ENCODE measurements at regions not wholly inside any gene's neighbourhood (a gene's known extent, or its start where the extent isn't known, plus 50 kb on each side); places are given as distances from the start of the nearest gene placed in this dataset.

DNA sequence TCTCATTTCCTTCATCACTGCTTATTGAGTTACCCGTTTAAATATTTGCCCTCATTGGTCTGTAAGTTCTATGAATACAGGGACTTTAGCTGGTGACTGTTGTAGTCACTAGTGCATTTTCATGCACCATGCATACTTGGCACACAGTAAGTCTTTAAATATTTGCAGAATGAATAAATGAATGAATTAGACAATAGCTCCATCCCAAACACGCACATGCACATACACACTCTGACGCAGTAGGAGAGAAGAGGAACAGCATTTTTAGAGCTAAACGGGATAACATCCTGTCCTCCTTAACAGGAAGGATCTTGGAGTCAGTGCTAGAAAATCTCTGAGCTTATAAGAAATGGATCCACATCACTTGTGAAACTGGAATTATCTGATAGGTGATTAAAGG, 447.7 kb downstream of the KIF4B start:
- Histone ChIP-seq H3K4me3 (replicated peaks in 1 of 3; ENCODE audit: insufficient read depth in 1 of 3, low read depth in 1 of 3, low read length in 3 of 3) (no peak overlapping the region), H3K27me3 (ENCODE audit: control insufficient read depth in 2 of 2, insufficient read depth in 2 of 2, low read length in 2 of 2) (no peaks in the 10 kb centered on the region), H3K79me2 (ENCODE audit: control insufficient read depth, insufficient read depth, low read length) (no peaks in the 10 kb centered on the region), H3K4me1 (ENCODE audit: control insufficient read depth, extremely low read depth, insufficient read depth, low read length) (no peaks in the 10 kb centered on the region), H2AFZ (ENCODE audit: low read depth, low read length) (no peak overlapping the region), H3K36me3 (ENCODE audit: control insufficient read depth in 2 of 2, extremely low read depth in 1 of 2, insufficient read depth in 2 of 2, low read length in 2 of 2) (no peaks in the 10 kb centered on the region), H3K9ac (replicated peaks; ENCODE audit: extremely low read depth, insufficient read depth, low read length) (no peak overlapping the region), H3K4me2 (ENCODE audit: insufficient read depth, low read length) (no peak overlapping the region), H3K27ac (ENCODE audit: insufficient read depth, low read depth, low read length) (no peak overlapping the region), H3K9me1 (replicated peaks; ENCODE audit: control insufficient read depth, extremely low read depth, insufficient read depth, low read length) (no peaks in the 10 kb centered on the region), H4K20me1 (replicated peaks; ENCODE audit: control insufficient read depth, extremely low read depth, insufficient read depth, low read length) (no peaks in the 10 kb centered on the region), H3K9me3 (replicated peaks; ENCODE audit: control insufficient read depth, insufficient read depth, low read length) (no peaks in the 10 kb centered on the region)
- dilution Hi-C loops (cut with MboI; ENCODE audit: extremely low pct_ligation_motif_present, low sequenced_read_pairs) (no loop called here), intact Hi-C loops (cut with micrococcal nuclease) (no loop called here)
- DNase-seq (ENCODE audit: low read depth, low spot score) (no peak), FAIRE-seq (no peak)
- BruUV-seq (replicated peaks), result no TSS peak
- ChIA-PET CTCF (no interaction called here), POLR2A (no interaction called here)
- TF ChIP-seq FOS (IDR thresholded peaks at IDR 0.05; ENCODE audit: borderline replicate concordance, insufficient read depth, low read length) (no peak), JUN (IDR thresholded peaks at IDR 0.05; ENCODE audit: borderline replicate concordance, insufficient read depth, insufficient read length, low read depth) (no peak), POLR2A (IDR thresholded peaks at IDR 0.05; ENCODE audit: low read depth, low read length) (no peak), MYC (IDR thresholded peaks at IDR 0.05; ENCODE audit: low read depth, low read length) (no peak)

DNA sequence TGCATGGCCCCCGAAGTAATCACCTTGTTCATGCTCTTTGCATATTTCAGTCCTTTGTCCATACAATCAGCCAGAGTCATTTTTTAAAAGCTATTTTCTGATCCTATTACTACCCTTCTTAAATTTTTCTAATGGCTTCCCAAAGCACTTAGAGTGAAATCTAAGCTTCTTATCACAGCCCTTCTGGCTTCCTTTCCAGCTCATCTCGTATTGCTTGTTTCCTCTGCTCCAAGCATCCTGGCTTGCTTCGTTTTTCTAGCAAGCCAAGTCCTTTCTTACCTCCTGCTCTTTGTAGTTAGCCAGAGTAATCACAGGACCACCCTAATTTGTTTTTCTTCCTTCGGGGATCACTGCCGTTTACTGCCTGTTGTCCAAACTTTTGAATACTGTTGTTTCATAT, 453.3 kb downstream of the KIF4B start:
- Histone ChIP-seq H3K4me3 (replicated peaks in 1 of 3; ENCODE audit: insufficient read depth in 1 of 3, low read depth in 1 of 3, low read length in 3 of 3) (no peak overlapping the region), H4K20me1 (replicated peaks; ENCODE audit: control insufficient read depth, extremely low read depth, insufficient read depth, low read length) (no peaks in the 10 kb centered on the region), H3K27ac (ENCODE audit: insufficient read depth, low read depth, low read length) (no peak overlapping the region), H3K9me1 (replicated peaks; ENCODE audit: control insufficient read depth, extremely low read depth, insufficient read depth, low read length) (no peaks in the 10 kb centered on the region), H3K79me2 (ENCODE audit: control insufficient read depth, insufficient read depth, low read length) (no peaks in the 10 kb centered on the region), H3K4me2 (ENCODE audit: insufficient read depth, low read length) (no peak overlapping the region), H2AFZ (ENCODE audit: low read depth, low read length) (no peak overlapping the region), H3K9me3 (replicated peaks; ENCODE audit: control insufficient read depth, insufficient read depth, low read length) (peaks cover 2% of the 10 kb centered on the region), H3K27me3 (ENCODE audit: control insufficient read depth in 2 of 2, insufficient read depth in 2 of 2, low read length in 2 of 2) (no peaks in the 10 kb centered on the region), H3K4me1 (ENCODE audit: control insufficient read depth, extremely low read depth, insufficient read depth, low read length) (no peaks in the 10 kb centered on the region), H3K36me3 (ENCODE audit: control insufficient read depth in 2 of 2, extremely low read depth in 1 of 2, insufficient read depth in 2 of 2, low read length in 2 of 2) (no peaks in the 10 kb centered on the region), H3K9ac (replicated peaks; ENCODE audit: extremely low read depth, insufficient read depth, low read length) (no peak overlapping the region)
- DNase-seq (ENCODE audit: low read depth, low spot score) (no peak), FAIRE-seq (no peak)
- dilution Hi-C loops (cut with MboI; ENCODE audit: extremely low pct_ligation_motif_present, low sequenced_read_pairs) (no loop called here), intact Hi-C loops (cut with micrococcal nuclease) (no loop called here)
- CTCF ChIA-PET, result no interaction called here
- no TSS peak for BruUV-seq (replicated peaks)
- TF ChIP-seq, protein P1, sequence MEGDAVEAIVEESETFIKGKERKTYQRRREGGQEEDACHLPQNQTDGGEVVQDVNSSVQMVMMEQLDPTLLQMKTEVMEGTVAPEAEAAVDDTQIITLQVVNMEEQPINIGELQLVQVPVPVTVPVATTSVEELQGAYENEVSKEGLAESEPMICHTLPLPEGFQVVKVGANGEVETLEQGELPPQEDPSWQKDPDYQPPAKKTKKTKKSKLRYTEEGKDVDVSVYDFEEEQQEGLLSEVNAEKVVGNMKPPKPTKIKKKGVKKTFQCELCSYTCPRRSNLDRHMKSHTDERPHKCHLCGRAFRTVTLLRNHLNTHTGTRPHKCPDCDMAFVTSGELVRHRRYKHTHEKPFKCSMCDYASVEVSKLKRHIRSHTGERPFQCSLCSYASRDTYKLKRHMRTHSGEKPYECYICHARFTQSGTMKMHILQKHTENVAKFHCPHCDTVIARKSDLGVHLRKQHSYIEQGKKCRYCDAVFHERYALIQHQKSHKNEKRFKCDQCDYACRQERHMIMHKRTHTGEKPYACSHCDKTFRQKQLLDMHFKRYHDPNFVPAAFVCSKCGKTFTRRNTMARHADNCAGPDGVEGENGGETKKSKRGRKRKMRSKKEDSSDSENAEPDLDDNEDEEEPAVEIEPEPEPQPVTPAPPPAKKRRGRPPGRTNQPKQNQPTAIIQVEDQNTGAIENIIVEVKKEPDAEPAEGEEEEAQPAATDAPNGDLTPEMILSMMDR (IDR thresholded peaks at IDR 0.05; ENCODE audit: extremely low read depth in 1 of 2, insufficient read depth in 1 of 2, low read depth in 1 of 2, low read length in 2 of 2), result no peak
- TF ChIP-seq FOS (IDR thresholded peaks at IDR 0.05; ENCODE audit: borderline replicate concordance, insufficient read depth, low read length) (no peak), POLR2AphosphoS5 (IDR thresholded peaks at IDR 0.05; ENCODE audit: insufficient read depth, low read depth, low read length) (no peak), MYC (IDR thresholded peaks at IDR 0.05; ENCODE audit: low read depth, low read length) (no peak), JUN (IDR thresholded peaks at IDR 0.05; ENCODE audit: borderline replicate concordance, insufficient read depth, insufficient read length, low read depth) (no peak), EZH2 (IDR thresholded peaks at IDR 0.05; ENCODE audit: borderline replicate concordance, low read depth, low read length, severe bottlenecking) (no peak), GATA2 (IDR thresholded peaks at IDR 0.05; ENCODE audit: insufficient read depth, insufficient read length, low read depth, low read length) (no peak), POLR2A (IDR thresholded peaks at IDR 0.05; ENCODE audit: low read depth, low read length) (no peak)
- TF ChIP-seq, protein P2, sequence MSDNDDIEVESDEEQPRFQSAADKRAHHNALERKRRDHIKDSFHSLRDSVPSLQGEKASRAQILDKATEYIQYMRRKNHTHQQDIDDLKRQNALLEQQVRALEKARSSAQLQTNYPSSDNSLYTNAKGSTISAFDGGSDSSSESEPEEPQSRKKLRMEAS (IDR thresholded peaks at IDR 0.05; ENCODE audit: insufficient read depth, insufficient read length), result no peak
- POLR2A ChIA-PET, result no interaction called here

All from endothelial cell of umbilical vein (primary cell).